ENCODE measurements at regions not wholly inside any gene's neighbourhood (a gene's known extent, or its start where the extent isn't known, plus 50 kb on each side); places are given as distances from the start of the nearest gene placed in this dataset.

DNA sequence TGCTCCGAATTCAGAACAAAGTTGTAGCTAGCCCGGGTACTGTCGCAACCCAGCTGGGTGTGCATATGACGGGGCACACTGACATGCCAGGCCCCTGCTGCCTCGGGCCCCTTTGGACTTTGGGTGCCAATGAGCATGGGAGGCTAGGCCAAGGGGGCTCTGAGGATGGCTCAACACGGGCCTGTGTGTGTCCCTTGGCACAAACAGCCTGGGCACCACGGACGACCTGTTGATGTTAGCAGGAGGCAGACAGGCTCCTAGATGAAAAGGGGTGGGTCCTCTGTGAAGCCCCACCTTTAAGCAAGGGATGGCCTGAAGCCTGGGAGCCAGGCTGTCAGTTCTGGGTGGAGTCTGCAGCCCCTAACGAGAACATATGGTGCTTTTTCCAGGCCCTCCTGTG is 1688.2 kb downstream of the EFNA5 start:
- no peak overlapping the region for H3K27ac Mint-ChIP-seq
- no peak for DNase-seq

DNA sequence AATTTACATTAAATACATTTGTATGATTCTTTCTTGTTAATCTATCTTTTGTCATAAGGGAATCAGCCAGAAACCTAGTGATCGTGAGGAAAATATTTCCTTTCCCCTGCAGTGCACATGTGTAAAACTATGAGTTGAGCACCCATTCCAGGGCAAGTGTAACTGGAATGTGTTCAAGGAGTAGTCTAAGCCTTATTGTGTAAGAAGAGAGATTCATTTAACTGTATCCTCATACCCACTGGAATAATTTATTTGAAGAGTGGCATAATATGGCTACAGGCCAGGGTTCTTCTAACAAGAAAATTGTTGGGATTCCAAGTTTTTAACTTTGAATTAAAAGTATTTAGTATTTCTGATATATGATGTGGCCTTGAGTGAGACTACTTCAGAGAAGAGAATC is 1692.7 kb downstream of the EFNA5 start:
- ATAC-seq (no peak), DNase-seq (no peak)
- 86% methylated on average over 1 of the region's 1 CpG for WGBS (ENCODE audit: insufficient coverage)
- H3K9me3 ChIP-seq (ENCODE audit: control insufficient read depth, insufficient read depth, low read length), result no peaks in the 10 kb centered on the region
- Mint-ChIP-seq H3K27me3 (ENCODE audit: low read depth in 2 of 2) (no peaks in the 10 kb centered on the region), H3K9me3 (peaks cover 8% of the 10 kb centered on the region in 2 donors), H3K36me3 (no peaks in the 10 kb centered on the region), H3K27ac (no peak overlapping the region), H3K4me1 (no peaks in the 10 kb centered on the region), H3K4me3 (no peak overlapping the region)
- H3K4me1 ChIP-seq (ENCODE audit: control insufficient read depth, insufficient read depth, low read length), result no peaks in the 10 kb centered on the region
- H3K27me3 ChIP-seq (ENCODE audit: control insufficient read depth, insufficient read depth, low read length), result no peaks in the 10 kb centered on the region
- H3K36me3 ChIP-seq (ENCODE audit: control insufficient read depth, insufficient read depth, low read length), result no peaks in the 10 kb centered on the region
- H3K4me3 ChIP-seq (ENCODE audit: low read length), result no peak overlapping the region
- TF ChIP-seq, protein P1, sequence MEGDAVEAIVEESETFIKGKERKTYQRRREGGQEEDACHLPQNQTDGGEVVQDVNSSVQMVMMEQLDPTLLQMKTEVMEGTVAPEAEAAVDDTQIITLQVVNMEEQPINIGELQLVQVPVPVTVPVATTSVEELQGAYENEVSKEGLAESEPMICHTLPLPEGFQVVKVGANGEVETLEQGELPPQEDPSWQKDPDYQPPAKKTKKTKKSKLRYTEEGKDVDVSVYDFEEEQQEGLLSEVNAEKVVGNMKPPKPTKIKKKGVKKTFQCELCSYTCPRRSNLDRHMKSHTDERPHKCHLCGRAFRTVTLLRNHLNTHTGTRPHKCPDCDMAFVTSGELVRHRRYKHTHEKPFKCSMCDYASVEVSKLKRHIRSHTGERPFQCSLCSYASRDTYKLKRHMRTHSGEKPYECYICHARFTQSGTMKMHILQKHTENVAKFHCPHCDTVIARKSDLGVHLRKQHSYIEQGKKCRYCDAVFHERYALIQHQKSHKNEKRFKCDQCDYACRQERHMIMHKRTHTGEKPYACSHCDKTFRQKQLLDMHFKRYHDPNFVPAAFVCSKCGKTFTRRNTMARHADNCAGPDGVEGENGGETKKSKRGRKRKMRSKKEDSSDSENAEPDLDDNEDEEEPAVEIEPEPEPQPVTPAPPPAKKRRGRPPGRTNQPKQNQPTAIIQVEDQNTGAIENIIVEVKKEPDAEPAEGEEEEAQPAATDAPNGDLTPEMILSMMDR (IDR thresholded peaks at IDR 0.05), result no peak
- no peak overlapping the region for H3K27ac ChIP-seq (ENCODE audit: low read length)
- intact Hi-C loops (cut with micrococcal nuclease), result no loop called here

More for the DNA sequence above, 1688.2 kb downstream of the EFNA5 start:
- Histone ChIP-seq H3K36me3 (ENCODE audit: control insufficient read depth, insufficient read depth, low read length) (no peaks in the 10 kb centered on the region), H3K9me3 (ENCODE audit: control insufficient read depth, insufficient read depth, low read length) (no peaks in the 10 kb centered on the region), H3K4me1 (ENCODE audit: control insufficient read depth, insufficient read depth, low read length) (no peaks in the 10 kb centered on the region), H3K27me3 (ENCODE audit: control insufficient read depth, insufficient read depth, low read length) (no peaks in the 10 kb centered on the region), H3K27ac (ENCODE audit: low read length) (no peak overlapping the region), H3K4me3 (ENCODE audit: low read length) (no peak overlapping the region)
- H3K27me3 Mint-ChIP-seq (ENCODE audit: low read depth in 2 of 2), result no peaks in the 10 kb centered on the region
- intact Hi-C loops (cut with micrococcal nuclease), result no loop called here
- ATAC-seq, result no peak
- WGBS (ENCODE audit: insufficient coverage), result 84% methylated on average over 9 of the region's 9 CpGs
- H3K4me3 Mint-ChIP-seq, result no peak overlapping the region
- no peaks in the 10 kb centered on the region for H3K36me3 Mint-ChIP-seq
- TF ChIP-seq, protein P1 (IDR thresholded peaks at IDR 0.05), result no peak
- no peaks in the 10 kb centered on the region for H3K4me1 Mint-ChIP-seq
- H3K9me3 Mint-ChIP-seq, result peaks cover 4 to 9% of the 10 kb centered on the region in 2 donors

DNA sequence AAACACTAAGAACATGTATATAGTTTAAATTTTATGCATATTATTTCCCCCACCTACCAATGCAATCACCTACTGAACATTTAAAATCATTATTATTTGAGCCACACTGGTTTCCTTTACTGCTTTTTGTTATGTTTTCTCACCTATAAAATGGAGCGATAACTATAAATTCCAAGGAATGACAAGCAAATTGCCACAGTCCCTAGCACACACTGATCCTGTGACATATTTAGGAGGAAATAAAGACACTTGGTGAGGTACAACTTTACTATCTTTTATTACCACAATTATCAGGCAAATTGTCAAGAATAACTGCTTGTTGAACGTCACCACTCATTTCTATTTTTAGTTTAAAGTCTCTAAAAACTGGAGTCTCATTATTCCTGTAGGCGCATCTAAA is 1693.6 kb downstream of the EFNA5 start:
- Histone ChIP-seq H3K4me3 (ENCODE audit: low read length) (no peak overlapping the region), H3K27ac (ENCODE audit: low read length) (no peak overlapping the region), H3K27me3 (ENCODE audit: control insufficient read depth, insufficient read depth, low read length) (no peaks in the 10 kb centered on the region), H3K4me1 (ENCODE audit: control insufficient read depth, insufficient read depth, low read length) (no peaks in the 10 kb centered on the region), H3K36me3 (ENCODE audit: control insufficient read depth, insufficient read depth, low read length) (no peaks in the 10 kb centered on the region), H3K9me3 (ENCODE audit: control insufficient read depth, insufficient read depth, low read length) (no peaks in the 10 kb centered on the region)
- no peak for ATAC-seq
- 100% methylated on average over 1 of the region's 3 CpGs for WGBS (ENCODE audit: insufficient coverage)
- Mint-ChIP-seq H3K4me3 (no peak overlapping the region), H3K9me3 (peaks cover 8% of the 10 kb centered on the region in 2 donors), H3K36me3 (no peaks in the 10 kb centered on the region), H3K27me3 (ENCODE audit: low read depth in 2 of 2) (no peaks in the 10 kb centered on the region), H3K4me1 (no peaks in the 10 kb centered on the region), H3K27ac (no peak overlapping the region)
- intact Hi-C loops (cut with micrococcal nuclease), result no loop called here
- TF ChIP-seq, protein P1 (IDR thresholded peaks at IDR 0.05), result no peak
- DNase-seq, result no peak

DNA sequence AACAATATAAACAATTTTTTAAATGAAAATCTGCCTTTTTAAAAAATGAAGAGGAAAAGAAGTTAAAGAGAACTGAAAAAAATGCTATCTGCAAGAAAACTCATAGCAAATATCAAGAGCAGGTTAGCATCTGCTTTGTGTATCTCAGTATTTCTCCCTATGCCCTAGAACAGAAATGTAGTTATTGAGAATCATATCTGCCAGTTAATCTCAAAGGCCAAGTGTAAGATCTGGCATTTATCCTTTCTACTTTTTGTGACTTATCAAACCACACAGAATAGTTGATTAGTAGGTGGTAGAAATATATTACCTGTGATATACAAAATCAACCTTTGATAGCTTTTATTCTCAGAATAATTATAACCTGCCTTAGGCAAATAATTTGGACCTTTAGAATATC is 1699.8 kb downstream of the EFNA5 start:
- H3K27me3 ChIP-seq (ENCODE audit: control insufficient read depth, insufficient read depth, low read length), result no peaks in the 10 kb centered on the region
- intact Hi-C loops (cut with micrococcal nuclease), result no loop called here
- Mint-ChIP-seq H3K36me3 (no peaks in the 10 kb centered on the region), H3K4me1 (no peaks in the 10 kb centered on the region), H3K27me3 (ENCODE audit: low read depth in 2 of 2) (no peaks in the 10 kb centered on the region), H3K27ac (no peak overlapping the region), H3K4me3 (no peak overlapping the region), H3K9me3 (peaks cover 9 to 21% of the 10 kb centered on the region in 2 donors)
- ATAC-seq (no peak), DNase-seq (no peak)
- no peak overlapping the region for H3K27ac ChIP-seq (ENCODE audit: low read length)
- H3K4me1 ChIP-seq (ENCODE audit: control insufficient read depth, insufficient read depth, low read length), result no peaks in the 10 kb centered on the region
- H3K9me3 ChIP-seq (ENCODE audit: control insufficient read depth, insufficient read depth, low read length), result no peaks in the 10 kb centered on the region
- no peaks in the 10 kb centered on the region for H3K36me3 ChIP-seq (ENCODE audit: control insufficient read depth, insufficient read depth, low read length)
- TF ChIP-seq, protein P1 (IDR thresholded peaks at IDR 0.05), result no peak
- H3K4me3 ChIP-seq (ENCODE audit: low read length), result no peak overlapping the region

Measured in natural killer cell (primary cell).